ENCODE measurements at regions not wholly inside any gene's neighbourhood (a gene's known extent, or its start where the extent isn't known, plus 50 kb on each side); places are given as distances from the start of the nearest gene placed in this dataset.

DNA sequence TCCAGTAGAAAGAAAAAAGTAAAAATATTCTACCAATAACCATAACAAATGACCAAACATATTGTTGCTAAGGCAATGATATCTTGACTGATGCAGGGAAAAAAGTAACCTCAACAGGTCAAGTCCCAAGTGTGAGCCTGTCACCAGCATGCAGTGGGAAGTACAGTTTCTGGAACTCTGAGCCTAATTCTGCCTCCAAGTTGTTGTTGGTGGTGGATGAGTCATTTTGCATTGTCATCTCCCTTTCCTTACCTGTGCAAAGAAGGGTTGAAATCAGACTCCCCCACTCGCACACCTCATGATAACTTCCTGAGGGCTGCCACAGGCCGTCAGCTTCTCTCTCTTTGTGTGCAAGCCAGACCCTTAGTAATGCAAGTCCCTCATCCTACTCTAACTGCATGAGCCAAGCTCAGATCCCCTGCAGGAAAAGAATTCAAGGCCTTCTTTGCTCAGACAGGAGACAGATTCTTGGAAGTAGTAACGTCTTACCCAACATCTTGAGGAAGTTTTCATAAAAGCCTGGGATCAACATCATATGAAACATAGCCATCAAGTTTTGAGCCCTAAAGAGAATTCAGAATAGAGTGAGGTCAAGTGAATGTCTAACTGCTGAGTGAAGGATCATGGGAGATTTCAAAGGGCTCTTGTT, 207.6 kb upstream of the FOXA2 start:
- no peak overlapping the region for H3K9ac ChIP-seq (ENCODE audit: insufficient read depth, low read depth, low read length)
- in situ Hi-C loops (cut with HindIII; ENCODE audit: extremely low pct_ligation_motif_present, low pct_unique_long_range_greater_than_20kb): no loop called here
- no peak for FAIRE-seq
- no peak overlapping the region for H3K4me2 ChIP-seq (ENCODE audit: low read depth, low read length)
- no peak for TF ChIP-seq SNAI1 (CRISPR knock-in tag; IDR thresholded peaks at IDR 0.05; ENCODE audit: borderline replicate concordance)
- peak; percentile 23; the same call in 1 of the 2 replicates for TF ChIP-seq NFE2L2 (IDR thresholded peaks at IDR 0.05; ENCODE audit: low read length)
- TF ChIP-seq RBM39 (IDR thresholded peaks at IDR 0.05; ENCODE audit: low read depth, low read length, poor library complexity, severe bottlenecking): no peak
- H4K20me1 ChIP-seq (ENCODE audit: insufficient read depth, low read length): no peaks in the 10 kb centered on the region
- intact Hi-C loops (cut with micrococcal nuclease; ENCODE audit: unreplicated experiment): no loop called here
- H3K36me3 ChIP-seq (replicated peaks in 1 of 2; ENCODE audit: control insufficient read depth in 1 of 2, insufficient read depth in 2 of 2, low read length in 2 of 2): no peaks in the 10 kb centered on the region
- ChIA-PET CTCF (ENCODE audit: low intra/inter-chr PET ratio, low total read pairs) (no interaction called here), POLR2A (no interaction called here)
- no peak overlapping the region for H3K27ac ChIP-seq (ENCODE audit: extremely low read length, insufficient read depth, low read length)
- H3K4me3 ChIP-seq (replicated peaks in 1 of 3; ENCODE audit: insufficient read depth in 1 of 3, low read depth in 2 of 3, low read length in 3 of 3): no peak overlapping the region
- DNase-seq (ENCODE audit: low spot score): no peak
- no peaks in the 10 kb centered on the region for H3K27me3 ChIP-seq (ENCODE audit: control insufficient read depth in 1 of 2, insufficient read depth in 2 of 2, low read length in 2 of 2)
- H2AFZ ChIP-seq (ENCODE audit: low read length): no peak overlapping the region
- ATAC-seq: no peak
- H3K4me1 ChIP-seq (ENCODE audit: insufficient read depth, low read length): 0 out of 2 replicates have a peak, but pooled peaks cover 6% of the 10 kb centered on the region
- H3K9me3 ChIP-seq (ENCODE audit: low read length): no peaks in the 10 kb centered on the region
- H3K79me2 ChIP-seq (ENCODE audit: insufficient read depth, low read length): no peaks in the 10 kb centered on the region
- 15% methylated on average over 3 of the region's 3 CpGs for WGBS (ENCODE audit: low lambda C conversion rate)
- no TSS peak for BruUV-seq (replicated peaks)

- POLR2A ChIA-PET: no interaction called here
- no peak for DNase-seq (ENCODE audit: low spot score)
- TF ChIP-seq, protein P1, sequence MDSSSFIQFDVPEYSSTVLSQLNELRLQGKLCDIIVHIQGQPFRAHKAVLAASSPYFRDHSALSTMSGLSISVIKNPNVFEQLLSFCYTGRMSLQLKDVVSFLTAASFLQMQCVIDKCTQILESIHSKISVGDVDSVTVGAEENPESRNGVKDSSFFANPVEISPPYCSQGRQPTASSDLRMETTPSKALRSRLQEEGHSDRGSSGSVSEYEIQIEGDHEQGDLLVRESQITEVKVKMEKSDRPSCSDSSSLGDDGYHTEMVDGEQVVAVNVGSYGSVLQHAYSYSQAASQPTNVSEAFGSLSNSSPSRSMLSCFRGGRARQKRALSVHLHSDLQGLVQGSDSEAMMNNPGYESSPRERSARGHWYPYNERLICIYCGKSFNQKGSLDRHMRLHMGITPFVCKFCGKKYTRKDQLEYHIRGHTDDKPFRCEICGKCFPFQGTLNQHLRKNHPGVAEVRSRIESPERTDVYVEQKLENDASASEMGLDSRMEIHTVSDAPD (CRISPR knock-in tag; IDR thresholded peaks at IDR 0.05): no peak
- TF ChIP-seq, protein P2, sequence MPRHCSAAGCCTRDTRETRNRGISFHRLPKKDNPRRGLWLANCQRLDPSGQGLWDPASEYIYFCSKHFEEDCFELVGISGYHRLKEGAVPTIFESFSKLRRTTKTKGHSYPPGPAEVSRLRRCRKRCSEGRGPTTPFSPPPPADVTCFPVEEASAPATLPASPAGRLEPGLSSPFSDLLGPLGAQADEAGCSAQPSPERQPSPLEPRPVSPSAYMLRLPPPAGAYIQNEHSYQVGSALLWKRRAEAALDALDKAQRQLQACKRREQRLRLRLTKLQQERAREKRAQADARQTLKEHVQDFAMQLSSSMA (CRISPR knock-in tag; IDR thresholded peaks at IDR 0.05): no peak
- TF ChIP-seq U2AF1 (optimal IDR thresholded peaks at IDR 0.05; ENCODE audit: low read depth, low read length) (no peak), SAFB2 (CRISPR knock-in tag; IDR thresholded peaks at IDR 0.05; ENCODE audit: borderline replicate concordance, low read depth) (no peak), PPARG (CRISPR knock-in tag; conservative IDR thresholded peaks at IDR 0.05) (no peak)
- TF ChIP-seq, protein P3, sequence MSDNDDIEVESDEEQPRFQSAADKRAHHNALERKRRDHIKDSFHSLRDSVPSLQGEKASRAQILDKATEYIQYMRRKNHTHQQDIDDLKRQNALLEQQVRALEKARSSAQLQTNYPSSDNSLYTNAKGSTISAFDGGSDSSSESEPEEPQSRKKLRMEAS (IDR thresholded peaks at IDR 0.05): no peak
- TF ChIP-seq, protein P4, sequence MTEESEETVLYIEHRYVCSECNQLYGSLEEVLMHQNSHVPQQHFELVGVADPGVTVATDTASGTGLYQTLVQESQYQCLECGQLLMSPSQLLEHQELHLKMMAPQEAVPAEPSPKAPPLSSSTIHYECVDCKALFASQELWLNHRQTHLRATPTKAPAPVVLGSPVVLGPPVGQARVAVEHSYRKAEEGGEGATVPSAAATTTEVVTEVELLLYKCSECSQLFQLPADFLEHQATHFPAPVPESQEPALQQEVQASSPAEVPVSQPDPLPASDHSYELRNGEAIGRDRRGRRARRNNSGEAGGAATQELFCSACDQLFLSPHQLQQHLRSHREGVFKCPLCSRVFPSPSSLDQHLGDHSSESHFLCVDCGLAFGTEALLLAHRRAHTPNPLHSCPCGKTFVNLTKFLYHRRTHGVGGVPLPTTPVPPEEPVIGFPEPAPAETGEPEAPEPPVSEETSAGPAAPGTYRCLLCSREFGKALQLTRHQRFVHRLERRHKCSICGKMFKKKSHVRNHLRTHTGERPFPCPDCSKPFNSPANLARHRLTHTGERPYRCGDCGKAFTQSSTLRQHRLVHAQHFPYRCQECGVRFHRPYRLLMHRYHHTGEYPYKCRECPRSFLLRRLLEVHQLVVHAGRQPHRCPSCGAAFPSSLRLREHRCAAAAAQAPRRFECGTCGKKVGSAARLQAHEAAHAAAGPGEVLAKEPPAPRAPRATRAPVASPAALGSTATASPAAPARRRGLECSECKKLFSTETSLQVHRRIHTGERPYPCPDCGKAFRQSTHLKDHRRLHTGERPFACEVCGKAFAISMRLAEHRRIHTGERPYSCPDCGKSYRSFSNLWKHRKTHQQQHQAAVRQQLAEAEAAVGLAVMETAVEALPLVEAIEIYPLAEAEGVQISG (CRISPR knock-in tag; IDR thresholded peaks at IDR 0.05): no peak
Measured at GRCh38 chr20:22794200-22794599, 209.8 kb upstream of the FOXA2 start.

More at GRCh38 chr20:22794200-22794599, 209.8 kb upstream of the FOXA2 start:
- BruUV-seq (replicated peaks): no TSS peak
- ATAC-seq: no peak
- no peaks in the 10 kb centered on the region for H4K20me1 ChIP-seq (ENCODE audit: insufficient read depth, low read length)
- WGBS (ENCODE audit: low lambda C conversion rate): 2% methylated on average over 1 of the region's 1 CpG
- no peak for FAIRE-seq
- H3K4me3 ChIP-seq (replicated peaks in 1 of 3; ENCODE audit: insufficient read depth in 1 of 3, low read depth in 2 of 3, low read length in 3 of 3): no peak overlapping the region
- H3K9me3 ChIP-seq (ENCODE audit: low read length): no peaks in the 10 kb centered on the region
- H2AFZ ChIP-seq (ENCODE audit: low read length): no peak overlapping the region
- CTCF ChIA-PET (ENCODE audit: low intra/inter-chr PET ratio, low total read pairs): no interaction called here
- H3K27me3 ChIP-seq (ENCODE audit: control insufficient read depth in 1 of 2, insufficient read depth in 2 of 2, low read length in 2 of 2): no peaks in the 10 kb centered on the region
- H3K36me3 ChIP-seq (replicated peaks in 1 of 2; ENCODE audit: control insufficient read depth in 1 of 2, insufficient read depth in 2 of 2, low read length in 2 of 2): no peaks in the 10 kb centered on the region
- in situ Hi-C loops (cut with HindIII; ENCODE audit: extremely low pct_ligation_motif_present, low pct_unique_long_range_greater_than_20kb): no loop called here
- no peak overlapping the region for H3K4me2 ChIP-seq (ENCODE audit: low read depth, low read length)
- intact Hi-C loops (cut with micrococcal nuclease; ENCODE audit: unreplicated experiment): no loop called here
- H3K27ac ChIP-seq (ENCODE audit: extremely low read length, insufficient read depth, low read length): no peak overlapping the region
- 0 out of 2 replicates have a peak, but pooled peaks cover 7% of the 10 kb centered on the region for H3K4me1 ChIP-seq (ENCODE audit: insufficient read depth, low read length)
- H3K79me2 ChIP-seq (ENCODE audit: insufficient read depth, low read length): no peaks in the 10 kb centered on the region
- no peak overlapping the region for H3K9ac ChIP-seq (ENCODE audit: insufficient read depth, low read depth, low read length)

All from HepG2 (cell line).